ENCODE measurements at regions not wholly inside any gene's neighbourhood (a gene's known extent, or its start where the extent isn't known, plus 50 kb on each side); places are given as distances from the start of the nearest gene placed in this dataset.
"Not testable (repeated sequence)": the region's sequence is repeated elsewhere in the genome, so short reads cannot be mapped to it uniquely, and the experiment has no call there.

GRCh38 chr15:95152741-95153140 is 921.4 kb downstream of the MCTP2 start:
- no peak for DNase-seq

- not testable (repeated sequence) for DNase-seq
Observed at GRCh38 chr15:95153201-95153600, 921.8 kb downstream of the MCTP2 start.

GRCh38 chr15:95160316-95160715 is 929.0 kb downstream of the MCTP2 start:
- DNase-seq: no peak

GRCh38 chr15:95162069-95162468 is 930.7 kb downstream of the MCTP2 start:
- no peak for DNase-seq

GRCh38 chr15:95162531-95162930 is 931.2 kb downstream of the MCTP2 start:
- DNase-seq: no peak

GRCh38 chr15:95162967-95163531 is 931.7 kb downstream of the MCTP2 start:
- no peak for DNase-seq

GRCh38 chr15:95168152-95168551 is 936.8 kb downstream of the MCTP2 start:
- DNase-seq: no peak

GRCh38 chr15:95168951-95169431 is 937.6 kb downstream of the MCTP2 start:
- no peak for DNase-seq

- no peak for DNase-seq
Observed at GRCh38 chr15:95169541-95170459, 938.4 kb downstream of the MCTP2 start.

GRCh38 chr15:95170561-95171380 is 939.4 kb downstream of the MCTP2 start:
- no peak for DNase-seq

- DNase-seq: no peak
Observed at GRCh38 chr15:95171564-95171963, 940.2 kb downstream of the MCTP2 start.

GRCh38 chr15:95174301-95175259 is 943.2 kb downstream of the MCTP2 start:
- no peak for DNase-seq

- no peak for DNase-seq
Observed at GRCh38 chr15:95175914-95176658, 944.7 kb downstream of the MCTP2 start.

GRCh38 chr15:95176794-95177577 is 945.6 kb downstream of the MCTP2 start:
- no peak for DNase-seq

- DNase-seq: no peak
Observed at GRCh38 chr15:95180530-95180929, 949.2 kb downstream of the MCTP2 start.

- DNase-seq: no peak
Observed at GRCh38 chr15:95182091-95182490, 950.7 kb downstream of the MCTP2 start.

- no peak for DNase-seq
Observed at GRCh38 chr15:95192923-95193322, 961.6 kb downstream of the MCTP2 start.

GRCh38 chr15:95194746-95195145 is 963.4 kb downstream of the MCTP2 start:
- DNase-seq: no peak

GRCh38 chr15:95196176-95196915 is 965.0 kb downstream of the MCTP2 start:
- no peak for DNase-seq

All from CD4-positive, alpha-beta T cell treated with Interleukin-12 subunit alpha and Interleukin-12 subunit beta, for 1 hour (primary cell).